Hepatocyte (in vitro differentiated cells): ENCODE measurements at regions not wholly inside any gene's neighbourhood (a gene's known extent, or its start where the extent isn't known, plus 50 kb on each side); places are given as distances from the start of the nearest gene placed in this dataset.

Experiments used
- EZH2 ChIP-seq: fragments of 200-600 bp; sonication (generic); IDR thresholded peaks from 2 replicates; pipeline ENCODE4 v1.6.1; 2016; ENCODE audit warnings: antibody characterized with exemption, mild to moderate bottlenecking, borderline replicate concordance
- EZH2phosphoT487 ChIP-seq: fragments of 200-600 bp; sonication (generic); IDR thresholded peaks from one replicate; pipeline ENCODE4 v1.6.1; 2018; ENCODE audit warnings: antibody characterized with exemption, mild to moderate bottlenecking, low read depth, moderate library complexity; ENCODE audit not compliant: unreplicated experiment, severe bottlenecking

DNA sequence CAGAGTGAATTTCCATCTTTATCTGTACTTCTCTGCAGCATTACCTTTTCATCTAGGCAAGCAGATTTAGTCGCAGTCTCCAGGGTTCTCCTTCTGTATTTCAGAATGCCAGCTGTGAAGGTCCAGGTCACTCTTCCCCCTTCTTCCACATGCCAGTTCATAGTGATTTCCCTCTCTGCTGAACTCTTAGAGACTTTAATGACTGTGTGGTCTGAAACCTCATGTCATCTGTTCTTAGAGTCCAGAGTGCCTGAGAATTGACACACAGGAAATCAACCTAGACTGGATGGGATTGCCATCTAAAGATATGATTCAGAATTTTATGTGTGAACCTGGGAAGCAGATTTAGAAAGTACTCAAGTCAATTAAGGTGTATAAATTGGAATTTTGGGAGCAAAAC lies 248.1 kb downstream of the TPBG start:
- TF ChIP-seq EZH2phosphoT487 (no peak), EZH2 (no peak)
